GM12875 (cell line): ENCODE measurements at regions not wholly inside any gene's neighbourhood (a gene's known extent, or its start where the extent isn't known, plus 50 kb on each side); places are given as distances from the start of the nearest gene placed in this dataset.
"Not testable (repeated sequence)": the region's sequence is repeated elsewhere in the genome, so short reads cannot be mapped to it uniquely, and the experiment has no call there.

Experiments used
- H3K4me3 ChIP-seq: one replicate; pipeline ENCODE4 v1.5.1; 2011; ENCODE audit warnings: low read depth, low read length, control low read depth
- CTCF ChIP-seq: IDR thresholded peaks from 2 replicates; pipeline ENCODE4 v1.5.1; 2011; ENCODE audit warnings: low read depth, mild to moderate bottlenecking, control low read depth, inconsistent platforms, low read length, moderate library complexity, borderline replicate concordance; ENCODE audit not compliant: insufficient read depth

- no peak overlapping the region for H3K4me3 ChIP-seq
- no peak for TF ChIP-seq CTCF
Observed at GRCh38 chr3:102006812-102007485, 157.6 kb downstream of the NFKBIZ start.

- not testable (repeated sequence) for H3K4me3 ChIP-seq
Observed at GRCh38 chr3:102008436-102008835, 159.1 kb downstream of the NFKBIZ start.

- TF ChIP-seq CTCF = no peak
- no peak overlapping the region for H3K4me3 ChIP-seq
Observed at GRCh38 chr3:102016417-102016816, 167.1 kb downstream of the NFKBIZ start.

- H3K4me3 ChIP-seq = no peak overlapping the region
- TF ChIP-seq CTCF = no peak
Observed at GRCh38 chr3:102017784-102018183, 168.5 kb downstream of the NFKBIZ start.

GRCh38 chr3:102018551-102018950 is 169.2 kb downstream of the NFKBIZ start:
- no peak for TF ChIP-seq CTCF
- H3K4me3 ChIP-seq = no peak overlapping the region

- no peak overlapping the region for H3K4me3 ChIP-seq
- no peak for TF ChIP-seq CTCF
Observed at GRCh38 chr3:102020735-102021134, 171.4 kb downstream of the NFKBIZ start.

GRCh38 chr3:102024270-102024904 is 175.1 kb downstream of the NFKBIZ start:
- no peak overlapping the region for H3K4me3 ChIP-seq
- no peak for TF ChIP-seq CTCF
